HCT116 (cell line): ENCODE measurements at regions not wholly inside any gene's neighbourhood (a gene's known extent, or its start where the extent isn't known, plus 50 kb on each side); places are given as distances from the start of the nearest gene placed in this dataset.

ENCODE experiments used
- ATAC-seq: fragments of 200-7000 bp; cut with Tn5 transposase; 2 replicates; pipeline ENCODE4 v1.9.1; 2020; ENCODE audit warnings: mild to moderate bottlenecking, moderate library complexity
- BruUV-seq: library from RNA; stranded (reverse); fragments of 400-500 nt; replicated peaks from 2 replicates; lab custom pipeline; 2021; lab: Mats Ljungman, UMichigan
- CTCF ChIA-PET: fragments of 300-600 bp; sonication (Branson Sonifier 250); formaldehyde crosslinking; loops from one replicate; lab custom pipeline; 2021; ENCODE audit warnings: antibody characterized with exemption; lab: Charles Lee
- POLR2A ChIA-PET: fragments of 300-600, 350-600 bp; sonication (Branson Sonifier 250); formaldehyde crosslinking; loops from one replicate; lab custom pipeline; 2021; ENCODE audit warnings: antibody characterized with exemption; lab: Charles Lee
- RAD21 ChIA-PET, 2 experiments: fragments of 300-600 bp; sonication (Branson Sonifier 250); formaldehyde crosslinking; loops; one replicate each; lab custom pipeline; 2023; ENCODE audit warnings: low total read pairs in 2 of 2; ENCODE audit not compliant: uncharacterized antibody in 2 of 2, unreplicated experiment in 2 of 2, low non-redundant PET in 1 of 2; lab: Charles Lee
- DNase-seq: peaks from one replicate; pipeline ENCODE4 v3.0.0-alpha.2; 2010; ENCODE audit warnings: low read depth, low spot score
- H2AFZ ChIP-seq: fragments of 200-600 bp; shearing (Covaris generic), sonication (generic); 2 replicates; pipeline ENCODE4 v1.6.1; 2017; ENCODE audit warnings: low read depth, mixed run types, mixed read lengths, antibody characterized with exemption, low read length; ENCODE audit not compliant: poor library complexity, severe bottlenecking
- H3K27ac ChIP-seq: 2 replicates; pipeline ENCODE4 v1.5.1; 2012; ENCODE audit warnings: low read depth, low read length
- H3K27me3 ChIP-seq: fragments of 200-600 bp; sonication (generic); 2 replicates; pipeline ENCODE4 v1.6.1; 2016; ENCODE audit warnings: mixed run types, low read length, mixed read lengths; ENCODE audit not compliant: insufficient read depth
- H3K36me3 ChIP-seq, 2 experiments: fragments of 200-500 bp in 1 of 2; fragments of 200-600 bp in 1 of 2; sonication (Bioruptor generic) in 1 of 2; sonication (generic) in 1 of 2; 2 replicates each; pipeline versions ENCODE4 v1.5.1 to v1.6.1; 2014 to 2016; ENCODE audit warnings: low read length in 2 of 2, inconsistent platforms in 1 of 2, mixed read lengths in 1 of 2, mixed run types in 1 of 2; ENCODE audit not compliant: insufficient read depth in 2 of 2, control insufficient read depth in 1 of 2
- H3K4me1 ChIP-seq, 2 experiments: fragments of 200-600 bp in 1 of 2; sonication (generic) in 1 of 2; 2 replicates each; pipeline versions ENCODE4 v1.5.1 to v1.6.1; 2012 to 2017; ENCODE audit warnings: low read length in 2 of 2, inconsistent platforms in 1 of 2, mild to moderate bottlenecking in 1 of 2, mixed read lengths in 1 of 2, mixed run types in 1 of 2, moderate library complexity in 1 of 2; ENCODE audit not compliant: insufficient read depth in 2 of 2, control insufficient read depth in 1 of 2
- H3K4me2 ChIP-seq: fragments of 200-600 bp; sonication (generic); 2 replicates; pipeline ENCODE4 v1.6.1; 2017; ENCODE audit warnings: mixed run types, low read length, mixed read lengths
- H3K4me3 ChIP-seq, 2 experiments: fragments of 200-600 bp in 1 of 2; sonication (generic) in 1 of 2; replicated peaks in 1 of 2; 2 replicates each; pipeline ENCODE4 v1.5.1; 2011 to 2016; ENCODE audit warnings: low read length in 2 of 2, control low read depth in 1 of 2, low read depth in 1 of 2, mild to moderate bottlenecking in 1 of 2, mixed read lengths in 1 of 2, mixed run types in 1 of 2
- H3K79me2 ChIP-seq: fragments of 200-600 bp; sonication (generic); 2 replicates; pipeline ENCODE4 v1.6.1; 2017; ENCODE audit warnings: mild to moderate bottlenecking, mixed run types, low read length, moderate library complexity, mixed read lengths; ENCODE audit not compliant: insufficient read depth
- H3K9ac ChIP-seq: fragments of 200-600 bp; sonication (generic); 2 replicates; pipeline ENCODE4 v1.6.1; 2016; ENCODE audit warnings: low read length, mixed read lengths
- H3K9me2 ChIP-seq: fragments of 200-600 bp; sonication (generic), shearing (Covaris generic); 2 replicates; pipeline ENCODE4 v1.6.1; 2017; ENCODE audit warnings: mixed run types, mild to moderate bottlenecking, moderate library complexity; ENCODE audit not compliant: insufficient read depth
- H3K9me3 ChIP-seq, 2 experiments: fragments of 200-500 bp in 1 of 2; fragments of 200-600 bp in 1 of 2; sonication (Bioruptor generic) in 1 of 2; sonication (generic) in 1 of 2; 2 replicates each; pipeline ENCODE4 v1.6.1; 2014 to 2017; ENCODE audit warnings: low read length in 2 of 2, mixed read lengths in 2 of 2, inconsistent platforms in 1 of 2, low read depth in 1 of 2, mild to moderate bottlenecking in 1 of 2, mixed run types in 1 of 2, moderate library complexity in 1 of 2; ENCODE audit not compliant: control insufficient read depth in 1 of 2, insufficient read depth in 1 of 2
- H4K20me1 ChIP-seq: fragments of 200-600 bp; sonication (generic), shearing (Covaris generic); 2 replicates; pipeline ENCODE4 v1.6.1; 2017; ENCODE audit warnings: mixed run types, mild to moderate bottlenecking, moderate library complexity; ENCODE audit not compliant: insufficient read depth
- CBX3 ChIP-seq: IDR thresholded peaks from 2 replicates; pipeline ENCODE4 v1.6.1; 2012; ENCODE audit warnings: low read depth
- CEBPB ChIP-seq: IDR thresholded peaks from 2 replicates; pipeline ENCODE4 v1.6.1; 2012; ENCODE audit warnings: low read depth
- EGR1 ChIP-seq: IDR thresholded peaks from 2 replicates; pipeline ENCODE4 v1.6.1; 2012; ENCODE audit warnings: low read depth
- ELF1 ChIP-seq: IDR thresholded peaks from 2 replicates; pipeline ENCODE4 v1.6.1; 2012; ENCODE audit warnings: low read depth, borderline replicate concordance
- EZH2 ChIP-seq: fragments of 200-600 bp; sonication (generic); IDR thresholded peaks from 2 replicates; pipeline ENCODE4 v1.6.1; 2017; ENCODE audit warnings: antibody characterized with exemption, mixed run types
- FOSL1 ChIP-seq: IDR thresholded peaks from 2 replicates; pipeline ENCODE4 v1.6.1; 2012; ENCODE audit warnings: low read depth
- SP1 ChIP-seq: IDR thresholded peaks from 2 replicates; pipeline ENCODE4 v1.6.1; 2012; ENCODE audit warnings: low read depth
- ZNF274 ChIP-seq: fragments of 200-500 bp; sonication (Bioruptor generic); IDR thresholded peaks from 2 replicates; pipeline ENCODE4 v1.6.1; 2014; ENCODE audit warnings: mild to moderate bottlenecking, low read depth, low read length, inconsistent platforms
- intact Hi-C: fragments of 100-400 bp; cut with micrococcal nuclease; formaldehyde crosslinking; loops from 2 replicates; pipeline ENCODE4 v1.10.0; 2022
- TF ChIP-seq, protein P1 (sequence below): IDR thresholded peaks from 2 replicates; pipeline ENCODE4 v1.6.1; 2012
- TF ChIP-seq, protein P2 (sequence below), 3 experiments: fragments of 200-600 bp in 1 of 3; sonication (generic) in 1 of 3; IDR thresholded peaks in 2 of 3; conservative IDR thresholded peaks in 1 of 3; 2 replicates each; pipeline ENCODE4 v1.5.1; 2012 to 2017; ENCODE audit warnings: low read depth in 2 of 3, low read length in 2 of 3, antibody characterized with exemption in 1 of 3, borderline replicate concordance in 1 of 3, control low read depth in 1 of 3, mild to moderate bottlenecking in 1 of 3, mixed read lengths in 1 of 3, mixed run types in 1 of 3, moderate library complexity in 1 of 3; ENCODE audit not compliant: insufficient read depth in 1 of 3
- TF ChIP-seq, protein P3 (sequence below): IDR thresholded peaks from 2 replicates; pipeline ENCODE4 v1.6.1; 2012
- TF ChIP-seq, protein P4 (sequence below): IDR thresholded peaks from 2 replicates; pipeline ENCODE4 v1.6.1; 2011; ENCODE audit warnings: mild to moderate bottlenecking, low read length, moderate library complexity; ENCODE audit not compliant: insufficient replicate concordance; ENCODE audit errors: extremely low read depth

DNA sequence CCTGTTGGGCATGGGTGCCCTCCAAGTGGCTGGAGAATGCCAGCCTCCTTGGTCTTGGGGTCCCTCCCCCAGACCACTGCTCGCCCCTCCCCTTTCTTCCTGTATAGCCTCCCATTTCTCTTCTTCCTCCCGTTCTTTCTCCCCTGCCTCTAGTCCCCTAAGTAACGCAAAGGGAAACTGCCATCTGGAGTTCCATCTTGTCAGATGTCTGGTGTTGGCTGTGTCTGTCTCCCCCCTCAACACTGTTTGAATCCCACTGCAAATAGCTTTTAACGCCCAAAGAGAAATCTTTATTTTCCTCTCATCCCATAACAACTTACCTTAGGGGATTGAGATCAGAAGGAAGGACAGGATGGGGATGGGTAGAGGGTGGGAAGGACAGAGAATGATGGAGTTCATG is 55.3 kb upstream of the CSF3R start (continued):
- no peak for TF ChIP-seq ZNF274
- TF ChIP-seq, protein P1, sequence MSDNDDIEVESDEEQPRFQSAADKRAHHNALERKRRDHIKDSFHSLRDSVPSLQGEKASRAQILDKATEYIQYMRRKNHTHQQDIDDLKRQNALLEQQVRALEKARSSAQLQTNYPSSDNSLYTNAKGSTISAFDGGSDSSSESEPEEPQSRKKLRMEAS: no peak

DNA sequence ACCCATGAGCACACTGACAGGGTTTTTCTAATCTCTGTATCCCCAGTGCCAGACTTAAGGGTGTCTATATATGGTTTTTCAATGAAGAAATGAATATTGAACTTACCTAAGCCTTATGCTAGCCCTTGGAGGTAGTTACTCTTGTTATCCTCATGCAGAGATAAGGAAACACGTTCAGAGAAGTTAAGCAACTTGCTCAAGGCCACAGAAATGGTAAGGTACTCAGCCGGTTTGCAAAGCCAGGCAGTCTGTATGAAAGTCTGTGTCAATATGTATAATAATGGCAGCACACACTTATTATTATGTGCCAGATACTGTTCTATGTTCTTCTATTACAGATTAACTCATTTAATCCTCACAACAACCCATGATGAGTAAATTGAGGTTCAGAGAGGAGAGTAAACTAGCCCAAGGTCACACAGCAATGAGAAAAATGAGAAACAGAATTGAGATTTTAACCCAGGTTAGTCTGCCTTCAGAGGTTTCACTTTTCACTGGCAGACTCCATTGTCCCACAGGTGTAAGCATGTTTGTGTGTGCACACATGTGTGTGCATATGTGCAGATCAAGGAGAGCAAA is 54.6 kb upstream of the CSF3R start:
- Histone ChIP-seq H3K27ac (no peak overlapping the region), H2AFZ (no peak overlapping the region), H3K4me3 (no peak overlapping the region), H4K20me1 (no peaks in the 10 kb centered on the region), H3K27me3 (peaks cover 10% of the 10 kb centered on the region; the same call in 1 of the 2 replicates), H3K4me1 (no peaks in the 10 kb centered on the region), H3K79me2 (no peaks in the 10 kb centered on the region), H3K36me3 (no peaks in the 10 kb centered on the region), H3K9me2 (no peaks in the 10 kb centered on the region), H3K4me2 (no peak overlapping the region), H3K9me3 (no peaks in the 10 kb centered on the region), H3K9ac (no peak overlapping the region)
- TF ChIP-seq, protein P2, sequence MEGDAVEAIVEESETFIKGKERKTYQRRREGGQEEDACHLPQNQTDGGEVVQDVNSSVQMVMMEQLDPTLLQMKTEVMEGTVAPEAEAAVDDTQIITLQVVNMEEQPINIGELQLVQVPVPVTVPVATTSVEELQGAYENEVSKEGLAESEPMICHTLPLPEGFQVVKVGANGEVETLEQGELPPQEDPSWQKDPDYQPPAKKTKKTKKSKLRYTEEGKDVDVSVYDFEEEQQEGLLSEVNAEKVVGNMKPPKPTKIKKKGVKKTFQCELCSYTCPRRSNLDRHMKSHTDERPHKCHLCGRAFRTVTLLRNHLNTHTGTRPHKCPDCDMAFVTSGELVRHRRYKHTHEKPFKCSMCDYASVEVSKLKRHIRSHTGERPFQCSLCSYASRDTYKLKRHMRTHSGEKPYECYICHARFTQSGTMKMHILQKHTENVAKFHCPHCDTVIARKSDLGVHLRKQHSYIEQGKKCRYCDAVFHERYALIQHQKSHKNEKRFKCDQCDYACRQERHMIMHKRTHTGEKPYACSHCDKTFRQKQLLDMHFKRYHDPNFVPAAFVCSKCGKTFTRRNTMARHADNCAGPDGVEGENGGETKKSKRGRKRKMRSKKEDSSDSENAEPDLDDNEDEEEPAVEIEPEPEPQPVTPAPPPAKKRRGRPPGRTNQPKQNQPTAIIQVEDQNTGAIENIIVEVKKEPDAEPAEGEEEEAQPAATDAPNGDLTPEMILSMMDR (IDR thresholded peaks at IDR 0.05 in 2 of 3, conservative IDR thresholded peaks at IDR 0.05 in 1 of 3; ENCODE audit: borderline replicate concordance in 1 of 3, insufficient read depth in 1 of 3, low read depth in 2 of 3, low read length in 2 of 3): no peak
- TF ChIP-seq, protein P3, sequence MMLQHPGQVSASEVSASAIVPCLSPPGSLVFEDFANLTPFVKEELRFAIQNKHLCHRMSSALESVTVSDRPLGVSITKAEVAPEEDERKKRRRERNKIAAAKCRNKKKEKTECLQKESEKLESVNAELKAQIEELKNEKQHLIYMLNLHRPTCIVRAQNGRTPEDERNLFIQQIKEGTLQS: no peak
- TF ChIP-seq EZH2: no peak
- TF ChIP-seq ELF1: no peak
- TF ChIP-seq, protein P4, sequence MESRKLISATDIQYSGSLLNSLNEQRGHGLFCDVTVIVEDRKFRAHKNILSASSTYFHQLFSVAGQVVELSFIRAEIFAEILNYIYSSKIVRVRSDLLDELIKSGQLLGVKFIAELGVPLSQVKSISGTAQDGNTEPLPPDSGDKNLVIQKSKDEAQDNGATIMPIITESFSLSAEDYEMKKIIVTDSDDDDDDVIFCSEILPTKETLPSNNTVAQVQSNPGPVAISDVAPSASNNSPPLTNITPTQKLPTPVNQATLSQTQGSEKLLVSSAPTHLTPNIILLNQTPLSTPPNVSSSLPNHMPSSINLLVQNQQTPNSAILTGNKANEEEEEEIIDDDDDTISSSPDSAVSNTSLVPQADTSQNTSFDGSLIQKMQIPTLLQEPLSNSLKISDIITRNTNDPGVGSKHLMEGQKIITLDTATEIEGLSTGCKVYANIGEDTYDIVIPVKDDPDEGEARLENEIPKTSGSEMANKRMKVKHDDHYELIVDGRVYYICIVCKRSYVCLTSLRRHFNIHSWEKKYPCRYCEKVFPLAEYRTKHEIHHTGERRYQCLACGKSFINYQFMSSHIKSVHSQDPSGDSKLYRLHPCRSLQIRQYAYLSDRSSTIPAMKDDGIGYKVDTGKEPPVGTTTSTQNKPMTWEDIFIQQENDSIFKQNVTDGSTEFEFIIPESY: no peak
- no peak for TF ChIP-seq FOSL1
- TF ChIP-seq CEBPB: no peak
- TF ChIP-seq CBX3: no peak
- TF ChIP-seq SP1: no peak
- TF ChIP-seq EGR1: no peak
- CTCF ChIA-PET: no interaction called here
- intact Hi-C loops: no loop called here
- POLR2A ChIA-PET: no interaction called here
- DNase-seq: no peak
- RAD21 ChIA-PET: no interaction called here
- no TSS peak for BruUV-seq
- ATAC-seq: no peak
